WTC11 (cell line): ENCODE measurements at regions not wholly inside any gene's neighbourhood (a gene's known extent, or its start where the extent isn't known, plus 50 kb on each side); places are given as distances from the start of the nearest gene placed in this dataset.

ENCODE experiments used
- ELF4 ChIP-seq: sonication (generic); formaldehyde crosslinking; IDR thresholded peaks from 2 replicates; pipeline ENCODE4 v1.8.1; 2022; ENCODE audit warnings: low read depth, mild to moderate bottlenecking, moderate library complexity, missing genetic modification reagents
- ESRRA ChIP-seq: sonication (generic); formaldehyde crosslinking; IDR thresholded peaks from 2 replicates; pipeline ENCODE4 v1.8.1; 2022; ENCODE audit warnings: mild to moderate bottlenecking, missing genetic modification reagents, borderline replicate concordance
- FOXK1 ChIP-seq: sonication (generic); formaldehyde crosslinking; IDR thresholded peaks from 2 replicates; pipeline ENCODE4 v1.8.0; 2022; ENCODE audit warnings: mild to moderate bottlenecking, moderate library complexity, missing genetic modification reagents
- HMGXB4 ChIP-seq: sonication (generic); formaldehyde crosslinking; IDR thresholded peaks from 2 replicates; pipeline ENCODE4 v1.8.1; 2023; ENCODE audit warnings: mild to moderate bottlenecking, moderate library complexity, missing genetic modification reagents
- IRF2 ChIP-seq: sonication (generic); formaldehyde crosslinking; IDR thresholded peaks from 2 replicates; pipeline ENCODE4 v1.8.0; 2022; ENCODE audit warnings: low read depth, missing genetic modification reagents, borderline replicate concordance
- RELA ChIP-seq: sonication (generic); formaldehyde crosslinking; IDR thresholded peaks from 2 replicates; pipeline ENCODE4 v1.8.1; 2022; ENCODE audit warnings: missing genetic modification reagents, mild to moderate bottlenecking, borderline replicate concordance
- ZNF138 ChIP-seq: sonication (generic); formaldehyde crosslinking; conservative IDR thresholded peaks from 2 replicates; pipeline ENCODE4 v1.8.1; 2022; ENCODE audit warnings: mild to moderate bottlenecking, moderate library complexity, missing genetic modification reagents
- TF ChIP-seq, protein P1 (sequence below): sonication (generic); formaldehyde crosslinking; IDR thresholded peaks from 2 replicates; pipeline ENCODE4 v1.8.0; 2022; ENCODE audit warnings: mild to moderate bottlenecking, missing genetic modification reagents
- TF ChIP-seq, protein P2 (sequence below): fragments of 200-600 bp; IDR thresholded peaks from 2 replicates; pipeline ENCODE4 v1.8.0; 2022; ENCODE audit warnings: antibody characterized with exemption

- TF ChIP-seq, protein P1, sequence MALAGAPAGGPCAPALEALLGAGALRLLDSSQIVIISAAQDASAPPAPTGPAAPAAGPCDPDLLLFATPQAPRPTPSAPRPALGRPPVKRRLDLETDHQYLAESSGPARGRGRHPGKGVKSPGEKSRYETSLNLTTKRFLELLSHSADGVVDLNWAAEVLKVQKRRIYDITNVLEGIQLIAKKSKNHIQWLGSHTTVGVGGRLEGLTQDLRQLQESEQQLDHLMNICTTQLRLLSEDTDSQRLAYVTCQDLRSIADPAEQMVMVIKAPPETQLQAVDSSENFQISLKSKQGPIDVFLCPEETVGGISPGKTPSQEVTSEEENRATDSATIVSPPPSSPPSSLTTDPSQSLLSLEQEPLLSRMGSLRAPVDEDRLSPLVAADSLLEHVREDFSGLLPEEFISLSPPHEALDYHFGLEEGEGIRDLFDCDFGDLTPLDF (CRISPR knock-in tag) = no peak
- TF ChIP-seq HMGXB4 (no peak), IRF2 (no peak), ELF4 (CRISPR knock-in tag) (no peak), ZNF138 (no peak), ESRRA (CRISPR knock-in tag) (no peak), RELA (no peak), FOXK1 (no peak)
- TF ChIP-seq, protein P2, sequence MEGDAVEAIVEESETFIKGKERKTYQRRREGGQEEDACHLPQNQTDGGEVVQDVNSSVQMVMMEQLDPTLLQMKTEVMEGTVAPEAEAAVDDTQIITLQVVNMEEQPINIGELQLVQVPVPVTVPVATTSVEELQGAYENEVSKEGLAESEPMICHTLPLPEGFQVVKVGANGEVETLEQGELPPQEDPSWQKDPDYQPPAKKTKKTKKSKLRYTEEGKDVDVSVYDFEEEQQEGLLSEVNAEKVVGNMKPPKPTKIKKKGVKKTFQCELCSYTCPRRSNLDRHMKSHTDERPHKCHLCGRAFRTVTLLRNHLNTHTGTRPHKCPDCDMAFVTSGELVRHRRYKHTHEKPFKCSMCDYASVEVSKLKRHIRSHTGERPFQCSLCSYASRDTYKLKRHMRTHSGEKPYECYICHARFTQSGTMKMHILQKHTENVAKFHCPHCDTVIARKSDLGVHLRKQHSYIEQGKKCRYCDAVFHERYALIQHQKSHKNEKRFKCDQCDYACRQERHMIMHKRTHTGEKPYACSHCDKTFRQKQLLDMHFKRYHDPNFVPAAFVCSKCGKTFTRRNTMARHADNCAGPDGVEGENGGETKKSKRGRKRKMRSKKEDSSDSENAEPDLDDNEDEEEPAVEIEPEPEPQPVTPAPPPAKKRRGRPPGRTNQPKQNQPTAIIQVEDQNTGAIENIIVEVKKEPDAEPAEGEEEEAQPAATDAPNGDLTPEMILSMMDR = no peak
Observed at GRCh38 chr6:156280065-156280464, 497.1 kb upstream of the ARID1B start.
